Astrocyte (in vitro differentiated cells and primary cell): ENCODE measurements at regions not wholly inside any gene's neighbourhood (a gene's known extent, or its start where the extent isn't known, plus 50 kb on each side); places are given as distances from the start of the nearest gene placed in this dataset.

Experiments used
- DNase-seq: peaks from one replicate; pipeline ENCODE4 v3.0.0-alpha.2; 2010; ENCODE audit warnings: low read depth
- FAIRE-seq: peaks from 2 replicates; lab custom pipeline; 2011; peaks lifted over from hg19 to GRCh38; lab: Jason Lieb, UNC
- H2AFZ ChIP-seq: 2 replicates; pipeline ENCODE4 v1.6.0; 2012; ENCODE audit warnings: low read depth, low read length, inconsistent platforms
- H3K27ac ChIP-seq: 2 replicates; pipeline ENCODE4 v1.5.1; 2011; ENCODE audit warnings: low read depth, low read length, inconsistent platforms
- H3K27me3 ChIP-seq: 2 replicates; pipeline ENCODE4 v1.6.0; 2011; ENCODE audit warnings: low read length, inconsistent platforms; ENCODE audit not compliant: insufficient read depth
- H3K36me3 ChIP-seq: 2 replicates; pipeline ENCODE4 v1.5.1; 2011; ENCODE audit warnings: low read length, inconsistent platforms; ENCODE audit not compliant: insufficient read depth
- H3K4me1 ChIP-seq: 2 replicates; pipeline ENCODE4 v1.5.1; 2011; ENCODE audit warnings: low read length, inconsistent platforms; ENCODE audit not compliant: insufficient read depth
- H3K4me2 ChIP-seq: 2 replicates; pipeline ENCODE4 v1.6.0; 2012; ENCODE audit warnings: low read length, inconsistent platforms
- H3K4me3 ChIP-seq: 2 replicates; pipeline ENCODE4 v1.5.1; 2011; ENCODE audit warnings: low read depth, mild to moderate bottlenecking, low read length, inconsistent platforms; ENCODE audit not compliant: insufficient read depth
- H3K79me2 ChIP-seq: 2 replicates; pipeline ENCODE4 v1.6.0; 2012; ENCODE audit warnings: mild to moderate bottlenecking, low read length, inconsistent platforms; ENCODE audit not compliant: insufficient read depth
- H3K9ac ChIP-seq: 2 replicates; pipeline ENCODE4 v1.6.0; 2012; ENCODE audit warnings: mild to moderate bottlenecking, low read length, inconsistent platforms
- H3K9me3 ChIP-seq: 2 replicates; pipeline ENCODE4 v1.5.1; 2012; ENCODE audit warnings: low read depth, mild to moderate bottlenecking, low read length, inconsistent platforms; ENCODE audit not compliant: insufficient read depth
- H4K20me1 ChIP-seq: 2 replicates; pipeline ENCODE4 v1.6.0; 2012; ENCODE audit warnings: low read length, inconsistent platforms; ENCODE audit not compliant: insufficient read depth
- H3K27ac Mint-ChIP-seq: one replicate; pipeline ENCODE4 v1.8.0; 2021; ENCODE audit warnings: mild to moderate bottlenecking, mixed read lengths; ENCODE audit not compliant: unreplicated experiment
- H3K27me3 Mint-ChIP-seq: one replicate; pipeline ENCODE4 v1.8.0; 2021; ENCODE audit warnings: low read depth, mixed read lengths; ENCODE audit not compliant: unreplicated experiment
- H3K36me3 Mint-ChIP-seq: one replicate; pipeline ENCODE4 v1.8.0; 2021; ENCODE audit warnings: low read depth, mixed read lengths; ENCODE audit not compliant: unreplicated experiment
- H3K4me1 Mint-ChIP-seq: one replicate; pipeline ENCODE4 v1.8.0; 2021; ENCODE audit warnings: low read depth, mixed read lengths; ENCODE audit not compliant: unreplicated experiment
- H3K4me3 Mint-ChIP-seq: one replicate; pipeline ENCODE4 v1.8.0; 2021; ENCODE audit warnings: mild to moderate bottlenecking, moderate library complexity, mixed read lengths; ENCODE audit not compliant: unreplicated experiment
- H3K9me3 Mint-ChIP-seq: one replicate; pipeline ENCODE4 v1.8.0; 2021; ENCODE audit warnings: mild to moderate bottlenecking, mixed read lengths; ENCODE audit not compliant: unreplicated experiment
- EZH2 ChIP-seq: IDR thresholded peaks from 2 replicates; pipeline ENCODE4 v1.6.1; 2012; ENCODE audit warnings: mild to moderate bottlenecking, low read length, inconsistent platforms; ENCODE audit not compliant: insufficient read depth
- TF ChIP-seq, protein P1 (sequence below): IDR thresholded peaks from 2 replicates; pipeline ENCODE4 v1.5.1; 2011; ENCODE audit warnings: low read depth, mild to moderate bottlenecking, inconsistent platforms, low read length, moderate library complexity; ENCODE audit not compliant: insufficient read depth

DNA sequence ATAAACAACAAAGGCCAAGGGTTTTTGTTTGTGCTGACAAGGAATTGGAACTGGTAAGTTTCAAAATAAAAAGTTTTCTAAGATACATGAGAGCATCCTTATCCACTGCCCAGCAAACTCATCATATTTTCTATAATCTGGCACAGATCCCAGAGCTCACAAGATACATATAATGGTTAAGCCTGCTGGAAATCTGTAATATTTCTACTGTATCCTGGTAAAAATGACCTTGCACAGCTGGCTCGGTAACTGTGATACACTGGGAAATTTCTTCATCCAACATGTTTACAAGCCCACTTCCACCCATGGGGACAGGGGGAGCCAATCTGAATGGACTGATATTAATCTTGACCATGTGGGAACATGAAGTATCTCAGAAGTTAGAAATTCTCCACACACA is 425.4 kb upstream of the MMADHC start:
- no peak for DNase-seq
- no peaks in the 10 kb centered on the region for H3K9me3 ChIP-seq
- H3K4me1 Mint-ChIP-seq = peaks cover 1% of the 10 kb centered on the region
- H3K4me2 ChIP-seq = no peak overlapping the region
- no peak overlapping the region for H2AFZ ChIP-seq
- no peaks in the 10 kb centered on the region for H3K36me3 Mint-ChIP-seq
- TF ChIP-seq EZH2 = no peak
- TF ChIP-seq, protein P1, sequence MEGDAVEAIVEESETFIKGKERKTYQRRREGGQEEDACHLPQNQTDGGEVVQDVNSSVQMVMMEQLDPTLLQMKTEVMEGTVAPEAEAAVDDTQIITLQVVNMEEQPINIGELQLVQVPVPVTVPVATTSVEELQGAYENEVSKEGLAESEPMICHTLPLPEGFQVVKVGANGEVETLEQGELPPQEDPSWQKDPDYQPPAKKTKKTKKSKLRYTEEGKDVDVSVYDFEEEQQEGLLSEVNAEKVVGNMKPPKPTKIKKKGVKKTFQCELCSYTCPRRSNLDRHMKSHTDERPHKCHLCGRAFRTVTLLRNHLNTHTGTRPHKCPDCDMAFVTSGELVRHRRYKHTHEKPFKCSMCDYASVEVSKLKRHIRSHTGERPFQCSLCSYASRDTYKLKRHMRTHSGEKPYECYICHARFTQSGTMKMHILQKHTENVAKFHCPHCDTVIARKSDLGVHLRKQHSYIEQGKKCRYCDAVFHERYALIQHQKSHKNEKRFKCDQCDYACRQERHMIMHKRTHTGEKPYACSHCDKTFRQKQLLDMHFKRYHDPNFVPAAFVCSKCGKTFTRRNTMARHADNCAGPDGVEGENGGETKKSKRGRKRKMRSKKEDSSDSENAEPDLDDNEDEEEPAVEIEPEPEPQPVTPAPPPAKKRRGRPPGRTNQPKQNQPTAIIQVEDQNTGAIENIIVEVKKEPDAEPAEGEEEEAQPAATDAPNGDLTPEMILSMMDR = no peak
- no peak overlapping the region for H3K27ac Mint-ChIP-seq
- no peak overlapping the region for H3K4me3 ChIP-seq
- no peaks in the 10 kb centered on the region for H3K79me2 ChIP-seq
- no peaks in the 10 kb centered on the region for H3K27me3 ChIP-seq
- H3K4me3 Mint-ChIP-seq = no peak overlapping the region
- H3K4me1 ChIP-seq = no peaks in the 10 kb centered on the region
- no peaks in the 10 kb centered on the region for H3K36me3 ChIP-seq
- H3K9ac ChIP-seq = no peak overlapping the region
- no peaks in the 10 kb centered on the region for H3K27me3 Mint-ChIP-seq
- FAIRE-seq = no peak
- no peaks in the 10 kb centered on the region for H4K20me1 ChIP-seq
- no peaks in the 10 kb centered on the region for H3K9me3 Mint-ChIP-seq
- H3K27ac ChIP-seq = no peak overlapping the region

DNA sequence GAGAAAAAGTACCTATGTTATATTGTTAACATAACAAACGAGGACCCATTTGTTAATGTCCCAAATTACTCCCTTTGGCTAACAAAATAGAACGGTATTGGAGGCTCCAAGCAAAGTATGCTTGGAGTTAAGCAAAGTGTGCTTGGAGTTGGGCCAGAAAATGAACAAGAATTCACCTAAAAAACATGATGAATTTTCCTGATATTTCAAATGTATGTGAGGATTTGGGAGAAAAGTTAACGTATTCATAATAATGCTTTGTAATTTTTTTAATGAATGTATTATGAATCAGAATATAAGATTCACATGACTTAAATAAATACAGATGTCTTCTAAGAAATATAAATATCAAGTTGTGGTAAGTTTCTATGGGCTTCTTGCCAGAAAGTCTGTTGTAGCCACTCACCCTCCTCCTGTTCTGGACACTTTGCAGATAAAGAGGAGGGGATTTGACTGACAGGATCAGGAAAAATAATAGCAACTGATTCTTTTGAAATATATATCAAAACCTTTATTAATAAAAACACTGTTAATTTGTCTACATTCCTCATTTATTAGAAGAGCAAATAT is 423.7 kb upstream of the MMADHC start:
- DNase-seq (peak; percentile 25), FAIRE-seq (no peak)
- H3K27ac Mint-ChIP-seq = no peak overlapping the region

DNA sequence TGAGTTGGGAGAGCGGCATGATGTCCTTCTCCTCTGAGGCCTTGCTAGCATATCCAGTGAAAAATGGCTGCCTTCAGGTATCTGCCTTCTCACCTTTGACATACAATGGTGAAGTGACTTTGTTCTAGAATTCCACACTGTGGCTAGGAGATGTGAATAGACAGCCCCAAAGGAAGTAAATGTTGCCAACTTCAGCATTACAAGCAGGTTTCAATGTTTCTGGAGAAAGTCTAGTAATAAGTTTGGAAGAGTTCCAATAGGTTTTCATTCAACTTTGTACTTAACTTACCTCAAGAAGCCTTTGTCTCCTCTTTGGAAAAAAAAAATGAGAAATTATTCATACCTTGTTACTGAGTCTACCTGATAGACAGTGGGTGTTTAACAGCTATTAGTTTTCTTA is 421.3 kb upstream of the MMADHC start:
- TF ChIP-seq, protein P1 = no peak
- TF ChIP-seq EZH2 = no peak
- H2AFZ ChIP-seq = no peak overlapping the region

More for the DNA sequence above, 423.7 kb upstream of the MMADHC start:
- Mint-ChIP-seq H3K4me1 (peaks cover 3% of the 10 kb centered on the region), H3K36me3 (no peaks in the 10 kb centered on the region), H3K27me3 (no peaks in the 10 kb centered on the region), H3K9me3 (no peaks in the 10 kb centered on the region), H3K4me3 (no peak overlapping the region)
- H3K4me1 ChIP-seq = no peaks in the 10 kb centered on the region
- H3K27ac ChIP-seq = no peak overlapping the region
- H4K20me1 ChIP-seq = no peaks in the 10 kb centered on the region
- TF ChIP-seq EZH2 = no peak
- TF ChIP-seq, protein P1 = no peak
- no peaks in the 10 kb centered on the region for H3K27me3 ChIP-seq
- H3K4me3 ChIP-seq = no peak overlapping the region
- no peak overlapping the region for H3K4me2 ChIP-seq
- H2AFZ ChIP-seq = no peak overlapping the region
- no peaks in the 10 kb centered on the region for H3K9me3 ChIP-seq
- no peak overlapping the region for H3K9ac ChIP-seq
- no peaks in the 10 kb centered on the region for H3K36me3 ChIP-seq
- no peaks in the 10 kb centered on the region for H3K79me2 ChIP-seq

More for the DNA sequence above, 421.3 kb upstream of the MMADHC start:
- FAIRE-seq = no peak
- H3K4me1 ChIP-seq = no peaks in the 10 kb centered on the region
- H3K27ac ChIP-seq = no peak overlapping the region
- peaks cover 3% of the 10 kb centered on the region for H3K4me1 Mint-ChIP-seq
- H3K27me3 ChIP-seq = no peaks in the 10 kb centered on the region
- H3K36me3 ChIP-seq = no peaks in the 10 kb centered on the region
- no peak overlapping the region for H3K4me3 Mint-ChIP-seq
- no peaks in the 10 kb centered on the region for H3K36me3 Mint-ChIP-seq
- H3K9me3 Mint-ChIP-seq = no peaks in the 10 kb centered on the region
- H3K27me3 Mint-ChIP-seq = no peaks in the 10 kb centered on the region
- H3K27ac Mint-ChIP-seq = no peak overlapping the region
- H3K4me2 ChIP-seq = no peak overlapping the region
- no peak for DNase-seq
- H3K79me2 ChIP-seq = no peaks in the 10 kb centered on the region
- no peak overlapping the region for H3K9ac ChIP-seq
- H4K20me1 ChIP-seq = no peaks in the 10 kb centered on the region
- no peak overlapping the region for H3K4me3 ChIP-seq
- no peaks in the 10 kb centered on the region for H3K9me3 ChIP-seq
